ENCODE measurements at regions not wholly inside any gene's neighbourhood (a gene's known extent, or its start where the extent isn't known, plus 50 kb on each side); places are given as distances from the start of the nearest gene placed in this dataset.
A peak's percentile ranks its signal among the peaks of the same experiment; 100 is the strongest.

DNA sequence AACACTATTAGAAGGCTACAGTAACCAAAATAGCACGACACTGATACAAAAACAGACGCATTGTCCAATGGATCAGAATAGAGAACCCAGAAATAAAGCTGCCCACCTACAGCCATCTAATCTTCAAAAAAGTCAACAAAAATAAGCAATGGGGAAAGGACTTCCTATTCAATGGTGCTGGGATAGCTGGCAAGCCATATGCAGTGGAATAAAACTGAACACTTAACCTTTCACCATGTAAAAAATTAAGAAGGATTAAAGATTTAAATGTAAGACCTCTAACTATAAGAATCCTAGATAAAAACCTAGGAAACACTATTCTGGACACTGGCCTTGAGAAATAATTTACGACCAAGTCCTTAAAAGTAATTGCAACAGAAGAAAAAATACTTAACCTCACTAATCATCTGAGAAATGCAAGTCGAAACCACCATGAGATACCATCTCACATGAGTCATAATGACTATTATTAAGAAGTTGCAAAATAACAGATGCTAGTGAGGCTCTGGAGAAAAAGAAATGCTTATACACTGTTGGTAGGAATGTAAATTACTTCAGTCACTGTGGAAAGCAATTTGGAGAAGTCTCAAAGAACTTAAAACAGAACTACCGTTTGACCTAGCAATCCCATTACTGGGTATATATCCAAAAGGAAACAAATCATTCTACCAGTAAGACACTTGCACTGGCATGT lies 203.3 kb upstream of the CDH9 start:
- TF ChIP-seq, protein P1, sequence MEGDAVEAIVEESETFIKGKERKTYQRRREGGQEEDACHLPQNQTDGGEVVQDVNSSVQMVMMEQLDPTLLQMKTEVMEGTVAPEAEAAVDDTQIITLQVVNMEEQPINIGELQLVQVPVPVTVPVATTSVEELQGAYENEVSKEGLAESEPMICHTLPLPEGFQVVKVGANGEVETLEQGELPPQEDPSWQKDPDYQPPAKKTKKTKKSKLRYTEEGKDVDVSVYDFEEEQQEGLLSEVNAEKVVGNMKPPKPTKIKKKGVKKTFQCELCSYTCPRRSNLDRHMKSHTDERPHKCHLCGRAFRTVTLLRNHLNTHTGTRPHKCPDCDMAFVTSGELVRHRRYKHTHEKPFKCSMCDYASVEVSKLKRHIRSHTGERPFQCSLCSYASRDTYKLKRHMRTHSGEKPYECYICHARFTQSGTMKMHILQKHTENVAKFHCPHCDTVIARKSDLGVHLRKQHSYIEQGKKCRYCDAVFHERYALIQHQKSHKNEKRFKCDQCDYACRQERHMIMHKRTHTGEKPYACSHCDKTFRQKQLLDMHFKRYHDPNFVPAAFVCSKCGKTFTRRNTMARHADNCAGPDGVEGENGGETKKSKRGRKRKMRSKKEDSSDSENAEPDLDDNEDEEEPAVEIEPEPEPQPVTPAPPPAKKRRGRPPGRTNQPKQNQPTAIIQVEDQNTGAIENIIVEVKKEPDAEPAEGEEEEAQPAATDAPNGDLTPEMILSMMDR (IDR thresholded peaks at IDR 0.05; ENCODE audit: insufficient read depth, low read length, severe bottlenecking): peak; percentile 11
- no peaks in the 10 kb centered on the region for H3K27me3 ChIP-seq (ENCODE audit: control insufficient read depth, insufficient read depth, low read length)
- DNase-seq (ENCODE audit: low read depth) (peak; percentile 97), FAIRE-seq (no peak)
- no peak overlapping the region for H3K4me3 ChIP-seq (ENCODE audit: low read depth, low read length)
- no peaks in the 10 kb centered on the region for H3K36me3 ChIP-seq (ENCODE audit: control insufficient read depth, insufficient read depth, low read length)

GRCh38 chr5:27240791-27241190 lies 202.4 kb upstream of the CDH9 start:
- Histone ChIP-seq H3K36me3 (ENCODE audit: control insufficient read depth, insufficient read depth, low read length) (no peaks in the 10 kb centered on the region), H3K4me3 (ENCODE audit: low read depth, low read length) (no peak overlapping the region), H3K27me3 (ENCODE audit: control insufficient read depth, insufficient read depth, low read length) (no peaks in the 10 kb centered on the region)
- FAIRE-seq (no peak), DNase-seq (ENCODE audit: low read depth) (peak; percentile 4)
- TF ChIP-seq, protein P1 (IDR thresholded peaks at IDR 0.05; ENCODE audit: insufficient read depth, low read length, severe bottlenecking): no peak

DNA sequence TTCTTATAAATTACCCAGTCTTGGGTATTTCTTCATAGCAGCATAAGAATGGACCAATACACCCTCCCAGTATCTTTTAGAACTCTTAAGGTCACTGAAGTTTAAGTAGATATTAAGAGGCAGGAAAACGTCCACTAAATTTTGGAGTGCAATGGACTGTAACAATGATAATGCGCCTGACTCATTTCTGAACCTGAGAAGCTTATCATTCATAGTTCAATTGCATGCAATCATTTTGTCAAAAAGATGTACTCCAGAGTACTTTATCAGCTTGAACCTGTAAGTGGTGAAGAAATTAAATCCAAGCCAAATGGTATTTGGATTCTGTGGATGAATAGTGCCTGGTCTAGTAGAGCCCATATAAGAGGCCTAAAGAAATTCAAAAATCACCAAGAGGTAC lies 196.5 kb upstream of the CDH9 start:
- H3K27me3 ChIP-seq (ENCODE audit: control insufficient read depth, insufficient read depth, low read length): no peaks in the 10 kb centered on the region
- no peak for DNase-seq (ENCODE audit: low read depth)
- TF ChIP-seq, protein P1 (IDR thresholded peaks at IDR 0.05; ENCODE audit: insufficient read depth, low read length, severe bottlenecking): no peak
- no peak for FAIRE-seq
- H3K36me3 ChIP-seq (ENCODE audit: control insufficient read depth, insufficient read depth, low read length): no peaks in the 10 kb centered on the region
- no peak overlapping the region for H3K4me3 ChIP-seq (ENCODE audit: low read depth, low read length)

DNA sequence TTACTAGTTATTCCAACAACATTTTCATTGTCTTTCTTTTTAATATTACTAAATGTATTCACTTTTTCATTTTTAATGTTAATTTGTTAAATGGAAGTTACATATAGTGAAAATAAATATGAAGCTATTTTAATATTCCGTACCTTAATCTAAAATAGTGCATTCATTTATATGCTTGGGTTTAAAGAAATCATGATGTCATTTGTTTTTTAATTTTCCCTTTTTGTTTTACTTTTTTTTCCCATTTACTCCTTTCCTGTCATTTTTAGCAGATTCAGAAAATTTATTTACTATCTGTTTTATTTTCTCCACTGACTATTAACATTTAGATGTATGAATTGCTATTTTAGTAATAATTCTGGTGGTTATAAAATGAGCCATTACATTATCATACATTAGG lies 183.0 kb upstream of the CDH9 start:
- TF ChIP-seq, protein P1 (IDR thresholded peaks at IDR 0.05; ENCODE audit: insufficient read depth, low read length, severe bottlenecking): no peak
- no peak for DNase-seq (ENCODE audit: low read depth)
- H3K27me3 ChIP-seq (ENCODE audit: control insufficient read depth, insufficient read depth, low read length): no peaks in the 10 kb centered on the region
- no peak for FAIRE-seq
- no peak overlapping the region for H3K4me3 ChIP-seq (ENCODE audit: low read depth, low read length)
- no peaks in the 10 kb centered on the region for H3K36me3 ChIP-seq (ENCODE audit: control insufficient read depth, insufficient read depth, low read length)

DNA sequence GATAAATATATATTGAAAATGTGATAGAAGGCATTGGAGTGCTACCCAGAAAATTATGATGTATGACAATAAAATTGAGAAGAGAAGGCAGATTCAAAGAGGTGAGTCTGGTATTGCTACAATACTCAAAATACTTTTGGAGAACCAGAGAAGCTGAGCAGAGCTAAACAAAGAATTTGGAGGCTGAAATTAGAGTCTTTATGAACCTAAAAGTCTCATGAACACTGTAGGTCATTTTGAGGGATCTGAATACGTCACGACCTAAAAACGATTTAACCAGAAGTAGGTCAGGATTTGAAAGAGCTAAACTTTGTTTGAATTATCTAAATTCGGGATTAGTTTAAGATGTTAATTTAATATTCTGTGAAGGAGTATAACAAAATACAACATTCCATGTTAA lies 182.4 kb upstream of the CDH9 start:
- no peaks in the 10 kb centered on the region for H3K36me3 ChIP-seq (ENCODE audit: control insufficient read depth, insufficient read depth, low read length)
- FAIRE-seq (no peak), DNase-seq (ENCODE audit: low read depth) (no peak)
- no peak overlapping the region for H3K4me3 ChIP-seq (ENCODE audit: low read depth, low read length)
- TF ChIP-seq, protein P1 (IDR thresholded peaks at IDR 0.05; ENCODE audit: insufficient read depth, low read length, severe bottlenecking): no peak
- no peaks in the 10 kb centered on the region for H3K27me3 ChIP-seq (ENCODE audit: control insufficient read depth, insufficient read depth, low read length)

DNA sequence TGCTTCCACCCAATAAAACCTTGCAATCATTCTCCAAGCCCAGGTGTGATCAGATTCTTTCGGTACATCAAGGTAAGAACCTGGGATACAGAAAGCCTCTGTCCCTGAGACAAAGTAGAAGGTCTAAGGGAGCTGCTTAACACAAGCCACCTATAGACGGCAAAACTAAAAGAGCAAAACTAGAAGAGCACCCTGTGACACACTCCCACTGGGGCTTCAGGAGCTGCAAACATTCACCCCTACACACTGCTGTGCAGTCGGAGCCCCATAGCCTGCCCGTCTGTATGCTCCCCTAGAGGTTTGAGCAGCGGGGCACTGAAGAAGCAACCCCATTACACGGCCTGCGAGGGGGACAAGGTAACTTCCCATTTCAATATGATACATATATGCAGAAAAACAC lies 179.6 kb upstream of the CDH9 start:
- H3K4me3 ChIP-seq (ENCODE audit: low read depth, low read length): no peak overlapping the region
- H3K27me3 ChIP-seq (ENCODE audit: control insufficient read depth, insufficient read depth, low read length): no peaks in the 10 kb centered on the region
- DNase-seq (ENCODE audit: low read depth): no peak
- FAIRE-seq: no peak
- TF ChIP-seq, protein P1 (IDR thresholded peaks at IDR 0.05; ENCODE audit: insufficient read depth, low read length, severe bottlenecking): no peak
- no peaks in the 10 kb centered on the region for H3K36me3 ChIP-seq (ENCODE audit: control insufficient read depth, insufficient read depth, low read length)
